GM18499 (cell line): ENCODE measurements at regions not wholly inside any gene's neighbourhood (a gene's known extent, or its start where the extent isn't known, plus 50 kb on each side); places are given as distances from the start of the nearest gene placed in this dataset.
"Not testable (repeated sequence)": the region's sequence is repeated elsewhere in the genome, so short reads cannot be mapped to it uniquely, and the experiment has no call there.

ENCODE experiments used
- ATAC-seq: cut with Tn5 transposase; IDR thresholded peaks from one replicate; pipeline ENCODE4 v1.9.1; 2021; ENCODE audit warnings: moderate number of reproducible peaks; ENCODE audit not compliant: insufficient read depth, unreplicated experiment

DNA sequence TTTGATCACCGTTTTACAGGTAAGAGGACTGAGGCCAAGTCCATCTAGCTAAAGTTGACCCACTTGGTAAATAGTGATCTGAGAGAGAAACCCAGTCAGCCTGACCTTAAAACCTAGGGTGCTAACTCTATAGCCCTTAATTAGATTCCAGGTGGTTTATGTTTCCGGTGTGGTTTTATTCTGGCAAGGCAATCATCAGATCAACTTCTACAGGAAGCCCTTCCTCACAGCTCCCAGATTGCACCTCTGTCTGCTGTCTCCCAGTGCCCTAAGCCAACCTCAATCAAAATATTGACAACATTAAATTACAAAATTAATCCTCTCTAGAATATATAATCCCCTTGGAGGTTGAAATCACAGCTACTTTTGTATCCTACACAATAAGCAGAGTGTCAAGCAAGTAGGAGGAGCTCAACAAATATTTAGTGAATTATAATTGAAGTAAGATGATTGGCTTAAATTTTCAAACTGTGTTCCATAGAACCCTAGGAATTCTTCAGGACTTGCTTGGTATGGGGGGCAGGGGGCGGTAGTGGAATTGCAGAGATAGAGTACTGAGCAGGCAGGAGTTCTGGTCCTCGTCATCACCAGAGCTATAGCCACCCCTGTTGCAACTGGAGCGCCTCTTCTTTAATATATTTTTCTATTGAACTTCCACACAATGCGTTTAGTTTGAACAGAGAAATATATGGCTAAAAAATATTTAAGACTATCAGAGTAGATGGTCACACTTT lies 692.8 kb upstream of the LRRN3 start:
- ATAC-seq: no peak

DNA sequence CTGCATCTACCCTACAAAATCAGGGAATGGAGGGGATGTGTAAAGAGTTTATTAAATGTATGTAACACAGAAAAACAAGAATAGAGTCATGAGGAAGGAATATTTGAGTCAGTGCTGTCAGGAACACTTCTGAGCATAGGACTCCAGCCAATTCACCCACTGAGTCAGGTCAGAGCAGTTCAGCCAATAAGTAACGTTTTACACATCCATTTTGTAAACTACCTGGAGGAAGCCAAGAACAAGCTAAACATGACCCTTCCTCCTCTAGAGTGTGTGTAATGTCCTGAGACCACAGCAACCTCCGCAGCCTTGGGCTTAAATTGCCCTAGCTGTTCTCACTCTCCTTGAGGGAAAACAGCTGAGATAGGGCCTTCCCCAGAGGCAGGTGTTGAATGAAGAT lies 691.5 kb upstream of the LRRN3 start:
- ATAC-seq: no peak

DNA sequence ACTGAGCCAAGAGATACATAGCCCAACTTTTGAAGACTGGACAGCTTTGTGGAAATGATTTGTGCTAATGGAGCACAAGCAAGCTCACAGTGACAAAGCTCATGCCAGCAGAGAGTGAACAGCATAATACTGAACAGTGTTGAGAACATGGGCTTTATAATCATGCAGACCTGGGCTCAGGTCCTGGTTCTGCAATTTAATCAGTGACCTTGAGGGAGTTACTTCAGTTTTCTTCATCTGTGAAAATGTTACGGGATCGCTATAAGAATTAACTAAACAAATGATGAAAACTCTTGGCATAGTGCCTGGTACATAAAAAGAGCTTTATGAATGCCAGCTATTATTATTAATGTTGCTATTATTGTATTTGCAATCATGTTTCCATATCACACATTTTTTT lies 690.5 kb upstream of the LRRN3 start:
- ATAC-seq: no peak

DNA sequence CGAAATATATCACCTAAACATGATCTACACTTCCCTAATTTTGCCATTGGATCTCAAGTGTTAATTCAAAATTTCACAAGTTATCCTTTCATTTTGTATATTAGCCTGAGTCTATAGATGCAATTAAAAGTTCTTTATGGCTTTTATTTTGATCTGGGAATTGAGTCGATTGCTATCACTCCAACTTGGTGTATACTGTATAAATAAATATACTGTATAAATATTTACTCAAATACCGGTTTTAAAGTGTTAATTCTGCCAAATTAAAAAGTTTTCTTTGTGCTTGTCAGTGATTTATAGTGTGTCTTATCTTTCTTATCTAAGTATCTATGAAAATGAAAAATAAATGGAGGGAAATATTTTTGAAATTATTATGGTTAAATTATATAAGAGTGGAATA lies 683.7 kb upstream of the LRRN3 start:
- ATAC-seq: no peak

DNA sequence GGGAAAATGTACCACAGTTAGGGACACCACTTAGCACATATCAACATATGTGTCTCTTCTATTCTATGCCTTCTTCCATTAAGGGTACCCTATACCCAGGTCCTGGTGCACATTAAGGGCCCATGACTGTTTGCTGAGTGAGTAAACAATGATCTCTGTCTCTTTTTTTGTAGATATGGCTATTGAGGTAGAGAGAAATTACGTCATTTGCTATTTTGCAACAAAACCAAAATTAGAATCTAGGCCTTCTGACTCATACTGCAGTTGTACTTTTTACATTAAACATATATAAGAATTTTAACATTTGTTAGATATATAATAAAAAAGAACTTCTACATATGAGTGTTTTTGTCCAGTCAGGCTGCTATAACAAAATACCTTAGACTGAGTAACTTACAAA lies 683.2 kb upstream of the LRRN3 start:
- ATAC-seq: no peak

DNA sequence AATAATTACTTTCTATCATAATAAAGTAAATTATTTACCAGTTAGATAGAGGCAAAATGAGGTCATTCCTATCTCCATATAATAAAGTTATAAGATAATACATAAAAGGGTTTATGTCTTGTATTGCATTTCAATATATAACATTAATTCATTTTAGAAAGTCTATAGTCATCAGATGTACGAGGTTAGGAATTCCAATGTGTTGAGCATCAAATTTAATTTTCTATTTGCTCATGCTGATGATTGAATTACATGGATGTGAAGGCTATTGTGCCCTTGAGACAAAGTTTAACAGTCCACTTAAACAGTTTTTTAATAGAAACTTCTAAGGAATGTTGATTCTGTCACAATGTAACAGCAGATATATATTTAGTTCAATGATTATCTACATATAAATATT lies 678.3 kb upstream of the LRRN3 start:
- ATAC-seq: no peak

DNA sequence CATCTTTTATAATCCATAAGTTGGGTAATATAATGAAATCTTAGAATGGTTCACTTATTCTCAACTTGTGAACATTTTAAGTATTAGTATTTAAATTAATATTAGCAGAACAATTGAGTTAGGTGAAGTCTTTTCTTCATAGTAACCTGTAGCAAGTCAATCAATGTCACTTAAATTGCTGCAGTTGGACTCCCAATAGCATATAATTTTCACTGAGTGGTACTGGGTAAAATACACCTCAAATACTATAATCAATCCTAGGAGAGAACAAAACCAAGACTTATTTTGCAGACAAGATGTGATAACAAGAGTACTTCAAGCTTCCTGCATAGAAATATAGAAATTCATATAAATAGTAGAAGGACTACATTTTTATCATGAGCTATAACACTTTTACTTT lies 677.9 kb upstream of the LRRN3 start:
- no peak for ATAC-seq

DNA sequence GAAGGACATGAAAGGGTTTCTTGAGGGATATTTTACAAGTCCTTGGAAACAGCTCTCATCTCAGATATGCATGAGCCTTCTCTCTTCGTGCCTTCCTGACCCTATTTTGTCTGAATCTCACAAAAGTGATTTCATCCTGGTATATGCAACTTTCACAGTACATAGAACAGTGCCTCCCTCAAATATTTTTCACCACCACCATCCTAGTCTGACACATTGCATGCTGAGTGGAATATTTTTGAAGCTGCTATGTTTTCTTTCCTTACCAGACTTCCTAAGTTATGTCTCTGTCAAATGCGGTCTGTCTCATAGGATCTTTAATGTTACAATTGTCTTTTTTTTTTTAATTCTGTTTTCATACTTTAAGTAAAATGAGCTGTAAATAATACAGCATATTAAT lies 673.3 kb upstream of the LRRN3 start:
- no peak for ATAC-seq

DNA sequence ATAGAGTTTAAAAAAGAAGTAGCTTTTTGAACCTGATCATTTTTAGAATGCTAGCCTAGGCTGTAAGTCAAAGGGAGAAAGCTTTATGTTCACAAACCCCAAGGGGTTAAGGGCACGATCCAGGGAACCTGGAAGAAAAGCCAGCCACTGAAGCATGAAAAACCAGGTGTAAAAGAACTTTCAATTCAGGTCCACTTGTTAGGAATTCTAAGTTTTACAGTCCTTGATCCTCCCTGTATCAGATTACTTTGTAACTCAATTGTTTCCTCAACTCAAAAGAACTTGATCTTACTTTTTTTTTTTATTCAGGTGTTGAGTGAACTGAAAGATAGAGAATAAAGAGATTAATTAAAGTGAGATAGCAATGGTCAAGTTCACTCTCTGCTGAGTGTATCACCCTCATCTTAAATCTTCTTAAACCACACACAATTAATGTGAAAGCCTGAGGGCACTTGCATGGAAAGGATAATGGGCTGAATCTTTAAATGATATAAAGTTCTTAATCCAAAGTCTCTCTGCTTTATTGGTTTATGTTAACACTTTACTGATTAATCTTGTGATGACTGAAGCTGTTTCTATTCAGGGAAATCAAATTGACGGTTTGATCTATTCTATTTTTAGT lies 672.2 kb upstream of the LRRN3 start:
- ATAC-seq: no peak

DNA sequence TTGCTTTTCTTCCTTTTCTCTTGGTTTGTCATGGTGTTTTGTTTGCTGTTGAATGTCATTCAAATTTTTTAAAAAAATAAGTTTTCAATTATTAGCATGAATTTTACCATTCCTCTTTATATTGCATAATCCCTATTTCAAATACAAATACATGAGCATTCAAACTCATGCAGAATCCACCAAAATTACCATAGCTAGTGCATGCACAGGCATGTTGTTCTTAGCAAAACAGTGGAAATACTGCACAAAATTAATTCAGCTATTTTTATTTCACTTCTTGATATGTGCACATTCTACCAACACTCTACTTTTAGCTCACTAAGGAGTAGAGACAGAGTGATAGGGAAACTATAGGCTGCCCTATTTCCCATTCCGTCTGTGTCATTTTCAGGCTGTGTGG lies 670.1 kb upstream of the LRRN3 start:
- no peak for ATAC-seq

DNA sequence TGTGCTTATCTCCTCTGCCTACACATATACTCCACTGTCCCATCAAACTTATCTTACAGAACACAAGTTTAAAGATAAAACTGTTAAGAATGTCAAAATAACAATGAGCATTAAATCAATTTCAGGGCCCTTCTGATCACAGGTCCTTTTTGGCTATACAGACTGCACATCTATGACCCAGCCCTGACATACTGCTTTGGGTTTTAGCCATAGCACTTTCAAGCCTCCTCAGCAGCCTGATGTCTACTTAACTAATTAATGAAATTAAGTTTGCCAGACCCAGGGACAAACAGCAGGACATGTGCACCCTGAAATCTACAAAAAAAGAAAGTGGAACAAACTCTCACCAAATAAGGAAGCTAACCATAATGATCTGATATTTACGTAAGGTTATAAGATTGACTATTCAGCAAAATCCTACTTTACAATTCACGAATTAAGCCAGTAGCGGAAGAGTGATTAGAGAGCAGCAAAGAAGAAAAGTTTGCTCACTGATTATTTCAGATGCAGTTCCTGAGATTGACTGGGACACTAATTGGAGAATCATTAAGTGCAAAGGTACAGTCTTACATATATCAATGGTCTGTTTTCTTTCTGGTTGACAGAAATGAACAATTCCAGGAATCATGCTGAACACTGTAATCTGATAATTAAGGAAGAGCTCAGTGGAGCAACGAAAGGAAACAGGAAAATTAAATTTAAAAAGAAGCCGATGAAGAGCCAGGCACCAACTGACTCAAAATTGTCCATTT lies 669.3 kb upstream of the LRRN3 start:
- no peak for ATAC-seq

DNA sequence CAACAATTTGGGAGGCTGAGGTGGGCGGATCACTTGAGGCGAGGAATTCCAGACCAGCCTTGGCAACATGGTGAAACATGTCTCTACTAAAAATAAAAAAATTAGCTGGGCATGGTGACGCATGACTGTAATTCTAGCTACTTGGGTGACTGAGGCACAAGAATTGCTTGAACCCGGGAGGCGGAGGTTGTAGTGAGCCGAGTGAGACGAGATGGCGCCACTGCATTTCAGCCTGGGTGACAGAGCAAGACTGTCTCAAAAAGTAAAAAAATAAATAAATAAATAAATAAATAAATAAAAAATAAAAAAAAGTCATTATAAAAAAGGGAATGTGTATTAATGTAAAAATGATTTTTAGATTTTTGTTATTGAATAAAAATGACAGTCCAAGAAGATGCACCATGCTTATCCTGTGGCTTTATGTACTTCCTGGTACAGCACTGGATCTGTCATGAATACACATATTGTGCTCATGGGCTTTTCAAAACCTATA lies 658.8 kb upstream of the LRRN3 start:
- ATAC-seq: no peak

DNA sequence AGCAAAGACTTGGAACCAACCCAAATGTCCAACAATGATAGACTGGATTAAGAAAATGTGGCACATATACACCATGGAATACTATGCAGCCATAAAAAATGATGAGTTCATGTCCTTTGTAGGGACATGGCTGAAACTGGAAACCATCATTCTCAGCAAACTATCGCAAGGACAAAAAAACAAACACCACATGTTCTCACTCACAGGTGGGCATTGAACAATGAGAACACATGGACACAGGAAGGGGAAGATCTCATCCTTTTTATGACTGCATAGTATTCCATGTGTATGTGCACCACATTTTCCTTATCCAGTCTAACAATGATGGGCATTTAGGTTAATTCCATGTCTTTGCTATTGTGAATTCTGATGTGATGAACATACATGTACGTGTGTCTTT lies 652.0 kb upstream of the LRRN3 start:
- not testable (repeated sequence) for ATAC-seq

DNA sequence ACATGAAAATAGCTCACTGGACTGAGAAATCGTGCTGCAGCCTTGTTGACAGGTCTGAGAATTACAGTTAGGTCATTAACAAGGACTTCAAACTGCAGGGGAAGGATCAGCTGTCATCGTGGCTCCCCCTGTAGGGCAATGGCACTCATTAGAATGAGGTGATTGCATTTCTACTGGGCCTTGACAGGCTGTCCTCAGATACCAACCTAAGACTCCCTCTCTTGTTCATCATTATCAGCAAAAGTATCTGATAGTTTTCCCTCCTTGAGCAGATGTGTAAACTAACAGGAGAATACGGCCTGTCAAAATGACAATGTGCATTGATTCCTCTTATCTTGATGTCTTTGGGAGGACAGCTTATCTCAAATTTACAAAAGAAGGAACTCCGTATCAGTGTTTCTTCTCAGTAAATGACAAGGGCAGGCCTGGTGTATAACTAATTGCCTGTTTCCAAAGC lies 648.5 kb upstream of the LRRN3 start:
- ATAC-seq: no peak

DNA sequence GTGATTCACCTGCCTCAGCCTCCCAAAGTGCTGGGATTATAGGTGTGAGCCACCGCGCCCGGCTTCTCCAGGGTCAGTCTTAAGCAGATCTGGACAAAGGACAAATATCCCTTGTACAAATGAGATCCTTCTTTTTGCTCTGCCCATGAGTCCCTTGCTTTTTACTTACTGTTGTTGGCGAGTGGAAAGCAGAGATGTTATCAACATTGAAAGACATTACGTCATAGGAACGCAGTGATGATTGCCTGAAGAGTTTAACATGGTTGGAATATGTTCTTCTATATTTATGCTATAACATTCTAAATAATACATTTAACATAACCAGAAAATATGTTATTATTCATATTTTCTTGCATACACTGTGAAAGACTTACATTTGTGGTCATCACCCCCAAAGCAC lies 644.3 kb upstream of the LRRN3 start:
- no peak for ATAC-seq

DNA sequence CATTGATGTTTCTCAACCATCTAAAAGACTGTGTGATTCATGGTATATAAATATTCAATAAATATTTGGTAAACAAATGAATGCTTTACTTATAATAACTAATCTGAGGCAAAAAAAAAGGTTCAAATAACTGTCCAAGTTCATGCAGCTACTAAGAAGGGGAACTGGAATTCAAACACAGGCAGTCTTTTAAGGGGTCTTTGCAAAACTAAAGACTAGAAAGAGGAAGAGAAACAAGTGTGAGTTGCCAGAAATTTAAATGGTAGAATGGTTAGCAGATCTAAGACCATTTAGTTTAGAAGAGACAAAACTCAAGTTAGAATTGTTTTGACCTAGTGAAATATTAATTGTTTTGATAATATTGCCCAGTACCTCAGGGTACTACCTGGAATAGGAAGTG lies 642.0 kb upstream of the LRRN3 start:
- peak; percentile 71 for ATAC-seq

DNA sequence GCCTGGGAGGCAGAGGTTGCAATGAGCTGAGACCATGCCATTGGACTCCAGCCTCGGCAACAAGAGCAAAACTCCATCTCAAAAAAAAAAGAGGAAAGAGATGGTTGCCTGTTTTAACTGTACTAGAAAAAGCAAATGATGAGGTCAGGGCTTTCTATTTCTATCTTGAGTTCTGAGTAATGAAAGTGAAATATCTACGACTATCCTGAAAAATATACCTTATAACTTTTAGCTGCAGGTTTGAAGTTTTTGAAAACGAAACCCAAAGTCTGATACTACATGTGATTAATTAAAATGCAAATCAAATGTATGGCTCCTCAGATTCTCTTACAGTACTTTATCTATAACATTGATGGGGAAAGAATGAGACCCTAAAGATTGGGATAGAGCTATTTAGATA lies 636.2 kb upstream of the LRRN3 start:
- ATAC-seq: peak; percentile 64

DNA sequence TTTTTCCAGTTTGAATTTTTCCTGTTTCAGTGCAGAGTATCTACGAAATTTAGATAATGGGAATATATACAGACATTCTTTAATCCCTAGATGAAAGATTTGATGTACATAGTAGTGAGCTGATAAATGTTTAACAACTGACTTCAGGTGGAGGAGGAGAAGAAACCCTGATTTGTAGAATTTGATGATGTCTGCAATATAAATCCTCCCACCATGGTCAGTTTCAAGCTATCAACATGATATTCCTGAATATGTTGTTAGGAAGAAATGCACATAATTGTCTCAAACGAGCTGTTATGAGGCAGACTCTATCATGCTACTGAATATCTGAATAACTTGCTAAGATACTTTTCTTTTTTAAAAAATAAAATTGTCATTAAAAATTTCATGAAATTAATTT lies 629.3 kb upstream of the LRRN3 start:
- no peak for ATAC-seq

DNA sequence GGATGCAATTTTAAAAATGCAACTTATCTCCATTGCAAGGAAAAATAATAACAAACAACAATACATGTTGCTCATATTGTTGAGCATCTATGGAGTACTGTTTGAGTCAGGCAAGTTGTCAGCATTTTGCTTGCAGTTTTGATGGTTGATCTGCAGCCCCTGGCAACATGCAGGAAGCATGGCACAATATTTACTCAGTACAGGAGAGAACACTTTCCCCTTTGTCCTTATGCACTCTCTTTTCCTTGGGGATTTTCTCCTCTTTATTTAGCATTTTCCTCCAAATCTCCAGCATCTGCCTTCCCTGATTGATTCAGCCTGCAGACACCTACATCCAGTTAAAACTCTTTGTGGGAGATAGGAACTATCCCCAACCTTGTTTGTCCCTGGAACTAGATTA lies 620.5 kb upstream of the LRRN3 start:
- ATAC-seq: no peak

DNA sequence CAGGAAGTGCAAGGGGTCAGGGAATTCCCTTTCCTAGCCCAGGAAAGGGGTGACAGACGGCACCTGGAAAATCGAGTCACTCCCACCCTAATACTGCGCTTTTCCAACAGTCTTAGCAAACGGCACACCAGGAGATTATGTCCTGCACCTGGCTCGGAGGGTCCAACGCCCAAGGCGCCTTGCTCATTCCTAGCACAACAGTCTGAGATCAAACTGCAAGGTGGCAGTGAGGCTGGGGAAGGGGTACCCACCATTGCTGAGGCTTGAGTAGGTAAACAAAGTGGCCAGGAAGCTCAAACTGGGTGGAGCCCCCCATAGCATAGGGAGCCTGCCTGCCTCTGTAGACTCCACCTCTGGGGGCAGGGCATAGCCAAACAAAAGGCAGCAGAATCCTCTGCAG lies 618.5 kb upstream of the LRRN3 start:
- not testable (repeated sequence) for ATAC-seq

DNA sequence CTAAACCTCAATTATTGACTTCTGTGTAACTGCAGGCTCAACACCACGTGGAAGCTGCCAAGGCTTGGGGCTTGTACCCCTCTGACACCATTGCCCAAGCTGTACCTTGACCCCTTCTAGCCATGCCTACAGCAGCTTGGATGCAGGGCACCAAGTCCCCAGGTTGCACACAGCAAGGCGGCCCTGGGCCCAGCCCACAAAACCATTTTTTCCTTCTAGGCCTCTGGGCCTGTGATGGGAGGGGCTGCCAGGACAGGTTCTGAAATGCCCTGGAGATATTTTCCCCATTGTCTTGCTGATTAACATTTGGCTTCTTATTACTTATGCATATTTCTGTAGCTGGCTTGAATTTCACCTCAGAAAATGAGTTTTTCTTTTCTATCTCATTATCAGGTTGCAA lies 610.0 kb upstream of the LRRN3 start:
- ATAC-seq: no peak
